HCT116 (cell line): ENCODE measurements at regions not wholly inside any gene's neighbourhood (a gene's known extent, or its start where the extent isn't known, plus 50 kb on each side); places are given as distances from the start of the nearest gene placed in this dataset.

Source experiments
- ATAC-seq: fragments of 200-7000 bp; cut with Tn5 transposase; 2 replicates; pipeline ENCODE4 v1.9.1; 2020; ENCODE audit warnings: mild to moderate bottlenecking, moderate library complexity
- BruUV-seq: library from RNA; stranded (reverse); fragments of 400-500 nt; replicated peaks from 2 replicates; lab custom pipeline; 2021; lab: Mats Ljungman, UMichigan
- CTCF ChIA-PET: fragments of 300-600 bp; sonication (Branson Sonifier 250); formaldehyde crosslinking; loops from one replicate; lab custom pipeline; 2021; ENCODE audit warnings: antibody characterized with exemption; lab: Charles Lee
- POLR2A ChIA-PET: fragments of 300-600, 350-600 bp; sonication (Branson Sonifier 250); formaldehyde crosslinking; loops from one replicate; lab custom pipeline; 2021; ENCODE audit warnings: antibody characterized with exemption; lab: Charles Lee
- RAD21 ChIA-PET, 2 experiments: fragments of 300-600 bp; sonication (Branson Sonifier 250); formaldehyde crosslinking; loops; one replicate each; lab custom pipeline; 2023; ENCODE audit warnings: low total read pairs in 2 of 2; ENCODE audit not compliant: uncharacterized antibody in 2 of 2, unreplicated experiment in 2 of 2, low non-redundant PET in 1 of 2; lab: Charles Lee
- DNase-seq: peaks from one replicate; pipeline ENCODE4 v3.0.0-alpha.2; 2010; ENCODE audit warnings: low read depth, low spot score
- H2AFZ ChIP-seq: fragments of 200-600 bp; shearing (Covaris generic), sonication (generic); 2 replicates; pipeline ENCODE4 v1.6.1; 2017; ENCODE audit warnings: low read depth, mixed run types, mixed read lengths, antibody characterized with exemption, low read length; ENCODE audit not compliant: poor library complexity, severe bottlenecking
- H3K27ac ChIP-seq: 2 replicates; pipeline ENCODE4 v1.5.1; 2012; ENCODE audit warnings: low read depth, low read length
- H3K27me3 ChIP-seq: fragments of 200-600 bp; sonication (generic); 2 replicates; pipeline ENCODE4 v1.6.1; 2016; ENCODE audit warnings: mixed run types, low read length, mixed read lengths; ENCODE audit not compliant: insufficient read depth
- H3K36me3 ChIP-seq, 2 experiments: fragments of 200-500 bp in 1 of 2; fragments of 200-600 bp in 1 of 2; sonication (Bioruptor generic) in 1 of 2; sonication (generic) in 1 of 2; 2 replicates each; pipeline versions ENCODE4 v1.5.1 to v1.6.1; 2014 to 2016; ENCODE audit warnings: low read length in 2 of 2, inconsistent platforms in 1 of 2, mixed read lengths in 1 of 2, mixed run types in 1 of 2; ENCODE audit not compliant: insufficient read depth in 2 of 2, control insufficient read depth in 1 of 2
- H3K4me1 ChIP-seq, 2 experiments: fragments of 200-600 bp in 1 of 2; sonication (generic) in 1 of 2; 2 replicates each; pipeline versions ENCODE4 v1.5.1 to v1.6.1; 2012 to 2017; ENCODE audit warnings: low read length in 2 of 2, inconsistent platforms in 1 of 2, mild to moderate bottlenecking in 1 of 2, mixed read lengths in 1 of 2, mixed run types in 1 of 2, moderate library complexity in 1 of 2; ENCODE audit not compliant: insufficient read depth in 2 of 2, control insufficient read depth in 1 of 2
- H3K4me2 ChIP-seq: fragments of 200-600 bp; sonication (generic); 2 replicates; pipeline ENCODE4 v1.6.1; 2017; ENCODE audit warnings: mixed run types, low read length, mixed read lengths
- H3K4me3 ChIP-seq, 2 experiments: fragments of 200-600 bp in 1 of 2; sonication (generic) in 1 of 2; replicated peaks in 1 of 2; 2 replicates each; pipeline ENCODE4 v1.5.1; 2011 to 2016; ENCODE audit warnings: low read length in 2 of 2, control low read depth in 1 of 2, low read depth in 1 of 2, mild to moderate bottlenecking in 1 of 2, mixed read lengths in 1 of 2, mixed run types in 1 of 2
- H3K79me2 ChIP-seq: fragments of 200-600 bp; sonication (generic); 2 replicates; pipeline ENCODE4 v1.6.1; 2017; ENCODE audit warnings: mild to moderate bottlenecking, mixed run types, low read length, moderate library complexity, mixed read lengths; ENCODE audit not compliant: insufficient read depth
- H3K9ac ChIP-seq: fragments of 200-600 bp; sonication (generic); 2 replicates; pipeline ENCODE4 v1.6.1; 2016; ENCODE audit warnings: low read length, mixed read lengths
- H3K9me2 ChIP-seq: fragments of 200-600 bp; sonication (generic), shearing (Covaris generic); 2 replicates; pipeline ENCODE4 v1.6.1; 2017; ENCODE audit warnings: mixed run types, mild to moderate bottlenecking, moderate library complexity; ENCODE audit not compliant: insufficient read depth
- H3K9me3 ChIP-seq, 2 experiments: fragments of 200-500 bp in 1 of 2; fragments of 200-600 bp in 1 of 2; sonication (Bioruptor generic) in 1 of 2; sonication (generic) in 1 of 2; 2 replicates each; pipeline ENCODE4 v1.6.1; 2014 to 2017; ENCODE audit warnings: low read length in 2 of 2, mixed read lengths in 2 of 2, inconsistent platforms in 1 of 2, low read depth in 1 of 2, mild to moderate bottlenecking in 1 of 2, mixed run types in 1 of 2, moderate library complexity in 1 of 2; ENCODE audit not compliant: control insufficient read depth in 1 of 2, insufficient read depth in 1 of 2
- H4K20me1 ChIP-seq: fragments of 200-600 bp; sonication (generic), shearing (Covaris generic); 2 replicates; pipeline ENCODE4 v1.6.1; 2017; ENCODE audit warnings: mixed run types, mild to moderate bottlenecking, moderate library complexity; ENCODE audit not compliant: insufficient read depth
- CEBPB ChIP-seq: IDR thresholded peaks from 2 replicates; pipeline ENCODE4 v1.6.1; 2012; ENCODE audit warnings: low read depth
- ELF1 ChIP-seq: IDR thresholded peaks from 2 replicates; pipeline ENCODE4 v1.6.1; 2012; ENCODE audit warnings: low read depth, borderline replicate concordance
- EZH2 ChIP-seq: fragments of 200-600 bp; sonication (generic); IDR thresholded peaks from 2 replicates; pipeline ENCODE4 v1.6.1; 2017; ENCODE audit warnings: antibody characterized with exemption, mixed run types
- JUND ChIP-seq: IDR thresholded peaks from 2 replicates; pipeline ENCODE4 v1.6.1; 2012
- MAX ChIP-seq: IDR thresholded peaks from 2 replicates; pipeline ENCODE4 v1.6.1; 2012
- RAD21 ChIP-seq: IDR thresholded peaks from 2 replicates; pipeline ENCODE4 v1.6.1; 2012; ENCODE audit warnings: low read depth, mild to moderate bottlenecking
- SIN3A ChIP-seq: IDR thresholded peaks from 2 replicates; pipeline ENCODE4 v1.6.1; 2012; ENCODE audit warnings: low read depth
- SRF ChIP-seq: IDR thresholded peaks from 2 replicates; pipeline ENCODE4 v1.6.1; 2012; ENCODE audit warnings: low read depth
- TCF7L2 ChIP-seq: IDR thresholded peaks from 2 replicates; pipeline ENCODE4 v1.7.0; 2011; ENCODE audit warnings: borderline replicate concordance, inconsistent platforms; ENCODE audit not compliant: insufficient read depth, insufficient read length; ENCODE audit errors: extremely low read depth
- YY1 ChIP-seq: IDR thresholded peaks from 2 replicates; pipeline ENCODE4 v1.6.1; 2011; ENCODE audit warnings: low read length, low read depth, moderate library complexity, mild to moderate bottlenecking; ENCODE audit not compliant: insufficient replicate concordance; ENCODE audit errors: extremely low read depth
- ZFX ChIP-seq: fragments of 450-650 bp; IDR thresholded peaks from 2 replicates; pipeline ENCODE4 v1.6.1; 2017
- intact Hi-C: fragments of 100-400 bp; cut with micrococcal nuclease; formaldehyde crosslinking; loops from 2 replicates; pipeline ENCODE4 v1.10.0; 2022
- TF ChIP-seq, protein P1 (sequence below): IDR thresholded peaks from 2 replicates; pipeline ENCODE4 v1.6.1; 2012
- TF ChIP-seq, protein P2 (sequence below): IDR thresholded peaks from 2 replicates; pipeline ENCODE4 v1.6.1; 2012; ENCODE audit warnings: low read depth

GRCh38 chr20:60761056-60761455 is 491.0 kb upstream of the CDH4 start:
- no peak for TF ChIP-seq RAD21
- no peak for TF ChIP-seq ELF1
- no peak for TF ChIP-seq SRF
- no peak for TF ChIP-seq YY1
- TF ChIP-seq TCF7L2 = no peak
- TF ChIP-seq, protein P1, sequence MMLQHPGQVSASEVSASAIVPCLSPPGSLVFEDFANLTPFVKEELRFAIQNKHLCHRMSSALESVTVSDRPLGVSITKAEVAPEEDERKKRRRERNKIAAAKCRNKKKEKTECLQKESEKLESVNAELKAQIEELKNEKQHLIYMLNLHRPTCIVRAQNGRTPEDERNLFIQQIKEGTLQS = no peak
- no peak for TF ChIP-seq ZFX
- TF ChIP-seq EZH2 = no peak
- ChIA-PET POLR2A (no interaction called here), CTCF (no interaction called here), RAD21 (no interaction called here)
- ATAC-seq (no peak), DNase-seq (no peak)
- Histone ChIP-seq H4K20me1 (no peaks in the 10 kb centered on the region), H3K4me1 (no peaks in the 10 kb centered on the region), H2AFZ (no peak overlapping the region), H3K9ac (no peak overlapping the region), H3K4me3 (no peak overlapping the region), H3K9me2 (no peaks in the 10 kb centered on the region), H3K4me2 (no peak overlapping the region), H3K27ac (no peak overlapping the region), H3K79me2 (no peaks in the 10 kb centered on the region), H3K9me3 (peaks cover 6 to 61% of the 10 kb centered on the region in 2 experiments; a peak in 2 of 4 replicates), H3K27me3 (no peaks in the 10 kb centered on the region), H3K36me3 (no peaks in the 10 kb centered on the region)
- intact Hi-C loops = no loop called here
- BruUV-seq = no TSS peak

DNA sequence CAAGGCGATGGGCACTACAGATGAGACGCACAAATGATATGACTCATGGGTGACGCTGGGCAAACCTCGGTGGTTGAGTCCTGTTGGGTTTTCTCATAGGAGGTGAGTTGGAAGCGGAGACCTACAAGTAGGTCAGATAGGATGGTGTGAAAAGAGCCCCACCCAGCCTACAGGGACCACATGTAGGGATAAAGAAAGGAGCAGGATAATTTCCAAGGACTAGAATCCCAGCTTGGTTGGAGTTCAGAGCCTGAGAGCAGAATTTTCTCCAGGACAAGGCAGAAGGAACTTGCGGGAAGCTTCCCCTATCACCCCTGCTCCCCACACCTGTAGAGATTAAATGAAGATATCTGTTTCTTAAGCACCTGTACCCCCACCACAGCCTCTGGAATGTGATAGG is 489.7 kb upstream of the CDH4 start:
- ChIA-PET CTCF (no interaction called here), POLR2A (no interaction called here), RAD21 (no interaction called here)
- H3K9ac ChIP-seq = no peak overlapping the region
- H3K4me1 ChIP-seq = no peaks in the 10 kb centered on the region
- BruUV-seq = no TSS peak
- ATAC-seq (no peak), DNase-seq (no peak)
- H3K27me3 ChIP-seq = no peaks in the 10 kb centered on the region
- no peaks in the 10 kb centered on the region for H3K36me3 ChIP-seq
- no peaks in the 10 kb centered on the region for H3K9me2 ChIP-seq
- no peak overlapping the region for H3K4me2 ChIP-seq
- H3K79me2 ChIP-seq = no peaks in the 10 kb centered on the region
- H3K27ac ChIP-seq = no peak overlapping the region
- TF ChIP-seq MAX (no peak), SIN3A (no peak), CEBPB (no peak), JUND (no peak)
- TF ChIP-seq, protein P2, sequence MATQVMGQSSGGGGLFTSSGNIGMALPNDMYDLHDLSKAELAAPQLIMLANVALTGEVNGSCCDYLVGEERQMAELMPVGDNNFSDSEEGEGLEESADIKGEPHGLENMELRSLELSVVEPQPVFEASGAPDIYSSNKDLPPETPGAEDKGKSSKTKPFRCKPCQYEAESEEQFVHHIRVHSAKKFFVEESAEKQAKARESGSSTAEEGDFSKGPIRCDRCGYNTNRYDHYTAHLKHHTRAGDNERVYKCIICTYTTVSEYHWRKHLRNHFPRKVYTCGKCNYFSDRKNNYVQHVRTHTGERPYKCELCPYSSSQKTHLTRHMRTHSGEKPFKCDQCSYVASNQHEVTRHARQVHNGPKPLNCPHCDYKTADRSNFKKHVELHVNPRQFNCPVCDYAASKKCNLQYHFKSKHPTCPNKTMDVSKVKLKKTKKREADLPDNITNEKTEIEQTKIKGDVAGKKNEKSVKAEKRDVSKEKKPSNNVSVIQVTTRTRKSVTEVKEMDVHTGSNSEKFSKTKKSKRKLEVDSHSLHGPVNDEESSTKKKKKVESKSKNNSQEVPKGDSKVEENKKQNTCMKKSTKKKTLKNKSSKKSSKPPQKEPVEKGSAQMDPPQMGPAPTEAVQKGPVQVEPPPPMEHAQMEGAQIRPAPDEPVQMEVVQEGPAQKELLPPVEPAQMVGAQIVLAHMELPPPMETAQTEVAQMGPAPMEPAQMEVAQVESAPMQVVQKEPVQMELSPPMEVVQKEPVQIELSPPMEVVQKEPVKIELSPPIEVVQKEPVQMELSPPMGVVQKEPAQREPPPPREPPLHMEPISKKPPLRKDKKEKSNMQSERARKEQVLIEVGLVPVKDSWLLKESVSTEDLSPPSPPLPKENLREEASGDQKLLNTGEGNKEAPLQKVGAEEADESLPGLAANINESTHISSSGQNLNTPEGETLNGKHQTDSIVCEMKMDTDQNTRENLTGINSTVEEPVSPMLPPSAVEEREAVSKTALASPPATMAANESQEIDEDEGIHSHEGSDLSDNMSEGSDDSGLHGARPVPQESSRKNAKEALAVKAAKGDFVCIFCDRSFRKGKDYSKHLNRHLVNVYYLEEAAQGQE = no peak
- intact Hi-C loops = no loop called here
- H3K9me3 ChIP-seq = peaks cover 6 to 58% of the 10 kb centered on the region in 2 experiments; a peak in 2 of 4 replicates
- no peaks in the 10 kb centered on the region for H4K20me1 ChIP-seq
- H2AFZ ChIP-seq = no peak overlapping the region
- H3K4me3 ChIP-seq = no peak overlapping the region
